ENCODE measurements at regions not wholly inside any gene's neighbourhood (a gene's known extent, or its start where the extent isn't known, plus 50 kb on each side); places are given as distances from the start of the nearest gene placed in this dataset.

GRCh38 chr10:33100781-33101391 is 142.9 kb upstream of the ITGB1 start:
- H3K9me1 ChIP-seq (replicated peaks; ENCODE audit: control insufficient read depth, extremely low read depth, insufficient read depth, low read length): no peaks in the 10 kb centered on the region
- no peak overlapping the region for H3K27ac ChIP-seq (ENCODE audit: insufficient read depth, low read depth, low read length)
- no peak overlapping the region for H3K9ac ChIP-seq (replicated peaks; ENCODE audit: extremely low read depth, insufficient read depth, low read length)
- H4K20me1 ChIP-seq (replicated peaks; ENCODE audit: control insufficient read depth, extremely low read depth, insufficient read depth, low read length): no peaks in the 10 kb centered on the region
- DNase-seq (ENCODE audit: low read depth, low spot score) (no peak), FAIRE-seq (no peak)
- ChIA-PET POLR2A (no interaction called here), CTCF (interaction anchor here (1.4 to 2.0 kb wide), 3 partner anchors 15 to 23 kb away, joined by 3 to 10 read pairs (median 4); no protein-coding TSS in a partner anchor)
- dilution Hi-C loops (cut with MboI; ENCODE audit: extremely low pct_ligation_motif_present, low sequenced_read_pairs) (no loop called here), intact Hi-C loops (cut with micrococcal nuclease) (no loop called here)
- no peak overlapping the region for H2AFZ ChIP-seq (ENCODE audit: low read depth, low read length)
- TF ChIP-seq MYC (IDR thresholded peaks at IDR 0.05; ENCODE audit: low read depth, low read length) (no peak), CTCF (IDR thresholded peaks at IDR 0.05; ENCODE audit: extremely low read depth in 1 of 2, insufficient read depth in 1 of 2, low read depth in 1 of 2, low read length in 2 of 2) (no peak)
- no TSS peak for BruUV-seq (replicated peaks)
- no peaks in the 10 kb centered on the region for H3K9me3 ChIP-seq (replicated peaks; ENCODE audit: control insufficient read depth, insufficient read depth, low read length)
- H3K4me2 ChIP-seq (ENCODE audit: insufficient read depth, low read length): no peak overlapping the region
- no peaks in the 10 kb centered on the region for H3K27me3 ChIP-seq (ENCODE audit: control insufficient read depth in 2 of 2, insufficient read depth in 2 of 2, low read length in 2 of 2)
- no peaks in the 10 kb centered on the region for H3K79me2 ChIP-seq (ENCODE audit: control insufficient read depth, insufficient read depth, low read length)
- H3K4me3 ChIP-seq (replicated peaks in 1 of 3; ENCODE audit: insufficient read depth in 1 of 3, low read depth in 1 of 3, low read length in 3 of 3): no peak overlapping the region
- no peaks in the 10 kb centered on the region for H3K36me3 ChIP-seq (ENCODE audit: control insufficient read depth in 2 of 2, extremely low read depth in 1 of 2, insufficient read depth in 2 of 2, low read length in 2 of 2)
- H3K4me1 ChIP-seq (ENCODE audit: control insufficient read depth, extremely low read depth, insufficient read depth, low read length): no peaks in the 10 kb centered on the region

GRCh38 chr10:33099748-33100147 is 141.7 kb upstream of the ITGB1 start:
- intact Hi-C loops (cut with micrococcal nuclease): no loop called here
- Histone ChIP-seq H3K27me3 (ENCODE audit: control insufficient read depth in 2 of 2, insufficient read depth in 2 of 2, low read length in 2 of 2) (no peaks in the 10 kb centered on the region), H4K20me1 (replicated peaks; ENCODE audit: control insufficient read depth, extremely low read depth, insufficient read depth, low read length) (no peaks in the 10 kb centered on the region), H2AFZ (ENCODE audit: low read depth, low read length) (no peak overlapping the region), H3K79me2 (ENCODE audit: control insufficient read depth, insufficient read depth, low read length) (no peaks in the 10 kb centered on the region), H3K4me1 (ENCODE audit: control insufficient read depth, extremely low read depth, insufficient read depth, low read length) (no peaks in the 10 kb centered on the region), H3K9ac (replicated peaks; ENCODE audit: extremely low read depth, insufficient read depth, low read length) (no peak overlapping the region), H3K27ac (ENCODE audit: insufficient read depth, low read depth, low read length) (no peak overlapping the region), H3K4me2 (ENCODE audit: insufficient read depth, low read length) (no peak overlapping the region), H3K36me3 (ENCODE audit: control insufficient read depth in 2 of 2, extremely low read depth in 1 of 2, insufficient read depth in 2 of 2, low read length in 2 of 2) (no peaks in the 10 kb centered on the region), H3K4me3 (replicated peaks in 1 of 3; ENCODE audit: insufficient read depth in 1 of 3, low read depth in 1 of 3, low read length in 3 of 3) (no peak overlapping the region), H3K9me1 (replicated peaks; ENCODE audit: control insufficient read depth, extremely low read depth, insufficient read depth, low read length) (no peaks in the 10 kb centered on the region), H3K9me3 (replicated peaks; ENCODE audit: control insufficient read depth, insufficient read depth, low read length) (no peaks in the 10 kb centered on the region)
- no peak for FAIRE-seq
- ChIA-PET POLR2A (no interaction called here), CTCF (interaction anchor here (1.7 kb wide), 1 partner anchor 20 kb away, joined by 4 read pairs; no protein-coding TSS in a partner anchor)
- no peak for DNase-seq (ENCODE audit: low read depth, low spot score)
- dilution Hi-C loops (cut with MboI; ENCODE audit: extremely low pct_ligation_motif_present, low sequenced_read_pairs): no loop called here
- no TSS peak for BruUV-seq (replicated peaks)
- TF ChIP-seq MAX (IDR thresholded peaks at IDR 0.05; ENCODE audit: insufficient read depth, insufficient read length) (no peak), GATA2 (IDR thresholded peaks at IDR 0.05; ENCODE audit: insufficient read depth, insufficient read length, low read depth, low read length) (no peak), FOS (IDR thresholded peaks at IDR 0.05; ENCODE audit: borderline replicate concordance, insufficient read depth, low read length) (no peak), EZH2 (IDR thresholded peaks at IDR 0.05; ENCODE audit: borderline replicate concordance, low read depth, low read length, severe bottlenecking) (no peak), POLR2AphosphoS5 (IDR thresholded peaks at IDR 0.05; ENCODE audit: insufficient read depth, low read depth, low read length) (no peak), JUN (IDR thresholded peaks at IDR 0.05; ENCODE audit: borderline replicate concordance, insufficient read depth, insufficient read length, low read depth) (no peak), MYC (IDR thresholded peaks at IDR 0.05; ENCODE audit: low read depth, low read length) (no peak), POLR2A (IDR thresholded peaks at IDR 0.05; ENCODE audit: low read depth, low read length) (no peak), CTCF (IDR thresholded peaks at IDR 0.05; ENCODE audit: extremely low read depth in 1 of 2, insufficient read depth in 1 of 2, low read depth in 1 of 2, low read length in 2 of 2) (no peak)

All from endothelial cell of umbilical vein (primary cell).